H9 (cell line): ENCODE measurements at regions not wholly inside any gene's neighbourhood (a gene's known extent, or its start where the extent isn't known, plus 50 kb on each side); places are given as distances from the start of the nearest gene placed in this dataset.

Experiments
- DNase-seq: peaks from one replicate; pipeline ENCODE4 v3.0.0-alpha.2; 2017
- H2AFZ ChIP-seq: one replicate; pipeline ENCODE4 v1.6.1; 2013; ENCODE audit warnings: mild to moderate bottlenecking, low read length, control low read depth, moderate library complexity
- H2AK5ac ChIP-seq: 2 replicates; pipeline ENCODE4 v1.6.1; 2013; ENCODE audit warnings: low read length, control low read depth, mixed read lengths; ENCODE audit not compliant: insufficient read length
- H2BK120ac ChIP-seq: one replicate; pipeline ENCODE4 v1.6.1; 2013; ENCODE audit warnings: low read depth, mild to moderate bottlenecking, low read length, control low read depth, inconsistent platforms; ENCODE audit not compliant: poor library complexity, severe bottlenecking
- H2BK12ac ChIP-seq: 2 replicates; pipeline ENCODE4 v1.6.1; 2013; ENCODE audit warnings: low read length, control low read depth, mixed read lengths, low read depth; ENCODE audit not compliant: insufficient read length
- H2BK15ac ChIP-seq: 2 replicates; pipeline ENCODE4 v1.6.1; 2013; ENCODE audit warnings: low read depth, low read length, control low read depth
- H2BK20ac ChIP-seq: one replicate; pipeline ENCODE4 v1.6.1; 2013; ENCODE audit warnings: low read depth, mild to moderate bottlenecking, low read length, control low read depth, inconsistent platforms; ENCODE audit not compliant: poor library complexity, severe bottlenecking
- H2BK5ac ChIP-seq: 2 replicates; pipeline ENCODE4 v1.6.1; 2013; ENCODE audit warnings: low read length, control low read depth, mixed read lengths; ENCODE audit not compliant: insufficient read length
- H3K14ac ChIP-seq: 2 replicates; pipeline ENCODE4 v1.6.1; 2013; ENCODE audit warnings: low read length, control low read depth; ENCODE audit not compliant: insufficient read depth
- H3K18ac ChIP-seq: 2 replicates; pipeline ENCODE4 v1.6.1; 2013; ENCODE audit warnings: low read depth, mild to moderate bottlenecking, mixed read lengths, low read length, control low read depth; ENCODE audit not compliant: insufficient read length
- H3K23ac ChIP-seq: 2 replicates; pipeline ENCODE4 v1.6.1; 2013; ENCODE audit warnings: low read length, control low read depth, mixed read lengths, low read depth; ENCODE audit not compliant: insufficient read length
- H3K23me2 ChIP-seq: 2 replicates; pipeline ENCODE4 v1.6.1; 2013; ENCODE audit warnings: low read depth, mild to moderate bottlenecking, mixed read lengths, low read length, control low read depth; ENCODE audit not compliant: insufficient read length, poor library complexity, severe bottlenecking
- H3K27ac ChIP-seq: 2 replicates; pipeline ENCODE4 v1.5.1; 2013; ENCODE audit warnings: low read length, control low read depth, mixed read lengths, low read depth; ENCODE audit not compliant: insufficient read length
- H3K27me3 ChIP-seq: 2 replicates; pipeline ENCODE4 v1.6.1; 2013; ENCODE audit warnings: low read length, control low read depth, inconsistent platforms; ENCODE audit not compliant: insufficient read depth
- H3K4ac ChIP-seq: 2 replicates; pipeline ENCODE4 v1.6.1; 2013; ENCODE audit warnings: low read depth, mild to moderate bottlenecking, control low read depth, inconsistent platforms, low read length, moderate library complexity
- H3K4me1 ChIP-seq: 2 replicates; pipeline ENCODE4 v1.6.1; 2013; ENCODE audit warnings: low read length, control low read depth, inconsistent platforms; ENCODE audit not compliant: insufficient read depth
- H3K4me2 ChIP-seq: 2 replicates; pipeline ENCODE4 v1.6.1; 2013; ENCODE audit warnings: low read length, control low read depth, mixed read lengths; ENCODE audit not compliant: insufficient read length, insufficient read depth
- H3K56ac ChIP-seq: 2 replicates; pipeline ENCODE4 v1.6.1; 2013; ENCODE audit warnings: low read depth, mild to moderate bottlenecking, mixed read lengths, low read length, control low read depth; ENCODE audit not compliant: insufficient read length
- H3K79me1 ChIP-seq: 2 replicates; pipeline ENCODE4 v1.6.1; 2013; ENCODE audit warnings: low read depth, mild to moderate bottlenecking, moderate library complexity, low read length, control low read depth, inconsistent platforms; ENCODE audit not compliant: insufficient read depth, poor library complexity, severe bottlenecking
- H3K79me2 ChIP-seq: 2 replicates; pipeline ENCODE4 v1.6.1; 2013; ENCODE audit warnings: low read length, control low read depth, inconsistent platforms; ENCODE audit not compliant: insufficient read depth
- H3K9ac ChIP-seq: 2 replicates; pipeline ENCODE4 v1.6.1; 2013; ENCODE audit warnings: low read length, control low read depth, mixed read lengths; ENCODE audit not compliant: insufficient read length; ENCODE audit errors: extremely low read depth
- H3K9me3 ChIP-seq: one replicate; pipeline ENCODE4 v1.6.1; 2013; ENCODE audit warnings: low read depth, low read length, inconsistent platforms; ENCODE audit not compliant: control insufficient read depth
- H3T11ph ChIP-seq: one replicate; pipeline ENCODE4 v1.6.1; 2013; ENCODE audit warnings: mild to moderate bottlenecking, low read length, control low read depth, inconsistent platforms
- H4K20me1 ChIP-seq: one replicate; pipeline ENCODE4 v1.6.1; 2013; ENCODE audit not compliant: control insufficient read depth, insufficient read length, insufficient read depth
- H4K5ac ChIP-seq: 2 replicates; pipeline ENCODE4 v1.6.1; 2013; ENCODE audit warnings: low read depth, mild to moderate bottlenecking, mixed read lengths, low read length, control low read depth; ENCODE audit not compliant: insufficient read length
- H4K8ac ChIP-seq: replicated peaks from 2 replicates; pipeline ENCODE4 v1.6.1; 2013; ENCODE audit warnings: low read length, control low read depth, mixed read lengths, low read depth; ENCODE audit not compliant: insufficient read length
- H4K91ac ChIP-seq: 2 replicates; pipeline ENCODE4 v1.6.1; 2013; ENCODE audit warnings: low read depth, mild to moderate bottlenecking, moderate library complexity, mixed read lengths, low read length, control low read depth; ENCODE audit not compliant: insufficient read length
- H3K27ac Mint-ChIP-seq, 3 experiments: 2 replicates in 2 of 3; 3 replicates in 1 of 3; pipeline ENCODE4 v1.8.0; 2020 to 2021; ENCODE audit warnings: mixed read lengths in 3 of 3, mild to moderate bottlenecking in 1 of 3, moderate library complexity in 1 of 3
- H3K27me3 Mint-ChIP-seq: 2 replicates; pipeline ENCODE4 v1.8.0; 2021; ENCODE audit warnings: low read depth, mild to moderate bottlenecking, moderate library complexity, mixed read lengths
- H3K36me3 Mint-ChIP-seq, 3 experiments: 2 replicates in 2 of 3; 3 replicates in 1 of 3; pipeline ENCODE4 v1.8.0; 2020 to 2021; ENCODE audit warnings: low read depth in 3 of 3, mixed read lengths in 3 of 3; ENCODE audit not compliant: insufficient read depth in 1 of 3
- H3K4me1 Mint-ChIP-seq, 2 experiments: 2 replicates each; pipeline ENCODE4 v1.8.0; 2020; ENCODE audit warnings: mixed read lengths in 2 of 2
- H3K4me3 Mint-ChIP-seq, 2 experiments: 2 replicates in 1 of 2; 3 replicates in 1 of 2; pipeline ENCODE4 v1.8.0; 2020 to 2021; ENCODE audit warnings: mild to moderate bottlenecking in 2 of 2, mixed read lengths in 2 of 2, moderate library complexity in 1 of 2
- H3K9me3 Mint-ChIP-seq, 2 experiments: 2 replicates in 1 of 2; 3 replicates in 1 of 2; pipeline ENCODE4 v1.8.0; 2020; ENCODE audit warnings: mild to moderate bottlenecking in 2 of 2, mixed read lengths in 2 of 2, moderate library complexity in 1 of 2
- WGBS: extraction: QIAGEN DNeasy Blood & Tissue Kit; methylation state at CpG from one replicate; pipeline ENCODE4 v1.1.7; 2013; ENCODE audit warnings: missing lambda C conversion rate, low lambda C conversion rate, mixed read lengths; ENCODE audit not compliant: insufficient read length; ENCODE audit errors: extremely low coverage; 5-methylcytosine and 5-hydroxymethylcytosine counted together
- TF ChIP-seq, protein P1 (sequence below): fragments of 200-600 bp; sonication (generic); conservative IDR thresholded peaks from 3 replicates; pipeline ENCODE4 v1.8.0; 2021; ENCODE audit warnings: antibody characterized with exemption, mild to moderate bottlenecking

DNA sequence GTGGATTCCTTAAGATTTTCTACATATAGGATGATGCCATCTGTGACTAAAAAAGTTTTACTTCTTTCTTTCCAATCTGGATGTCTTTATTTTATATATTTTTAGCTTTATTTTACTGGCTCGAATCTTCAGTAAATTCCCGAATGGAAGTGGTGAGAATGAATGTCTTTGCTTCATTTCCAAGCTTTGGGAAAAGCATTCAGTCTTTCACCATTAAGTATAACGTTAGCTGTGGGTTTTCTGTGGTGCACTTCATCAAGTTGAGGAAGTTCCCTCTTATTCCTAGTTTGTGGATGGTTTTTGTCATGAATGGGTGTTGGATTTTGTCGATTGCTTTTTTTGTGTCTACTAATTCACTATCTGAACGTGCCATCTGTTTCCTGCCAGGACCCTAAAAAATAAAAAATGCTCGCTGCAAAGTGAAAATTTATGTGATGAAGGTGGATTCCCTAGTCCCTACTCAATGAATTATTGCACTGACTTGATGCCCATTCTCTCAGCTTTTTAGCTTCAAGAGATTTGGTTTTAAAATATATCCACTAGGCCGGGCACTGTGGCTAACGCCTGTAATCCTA, 90.2 kb upstream of the CARD11 start:
- Histone ChIP-seq H3K56ac (no peak overlapping the region), H3K4me1 (no peaks in the 10 kb centered on the region; the same call in 1 of the 2 replicates), H3K79me1 (no peaks in the 10 kb centered on the region), H4K91ac (no peak overlapping the region), H2BK20ac (no peak overlapping the region), H3K23me2 (peaks cover 3% of the 10 kb centered on the region), H4K8ac (no peak overlapping the region), H2AK5ac (no peak overlapping the region), H2BK12ac (no peak overlapping the region), H3K79me2 (no peaks in the 10 kb centered on the region), H3K27ac (no peak overlapping the region), H3K9me3 (no peaks in the 10 kb centered on the region), H3T11ph (no peak overlapping the region), H2BK5ac (no peak overlapping the region), H3K9ac (no peak overlapping the region), H3K18ac (no peak overlapping the region), H3K23ac (no peak overlapping the region), H3K14ac (no peak overlapping the region), H2BK120ac (no peak overlapping the region), H2AFZ (no peak overlapping the region), H3K4me2 (no peak overlapping the region), H3K4ac (no peak overlapping the region), H3K27me3 (no peaks in the 10 kb centered on the region), H4K20me1 (no peaks in the 10 kb centered on the region), H2BK15ac (no peak overlapping the region), H4K5ac (no peak overlapping the region)
- WGBS: no CpG with 5 or more reads among the region's 8 CpGs
- Mint-ChIP-seq H3K36me3 (no peaks in the 10 kb centered on the region), H3K27me3 (peaks cover 1% of the 10 kb centered on the region), H3K4me1 (peaks cover 19% of the 10 kb centered on the region in 2 experiments), H3K27ac (no peak overlapping the region), H3K4me3 (no peak overlapping the region), H3K9me3 (no peaks in the 10 kb centered on the region; a peak in 1 of 5 replicates)
- TF ChIP-seq, protein P1, sequence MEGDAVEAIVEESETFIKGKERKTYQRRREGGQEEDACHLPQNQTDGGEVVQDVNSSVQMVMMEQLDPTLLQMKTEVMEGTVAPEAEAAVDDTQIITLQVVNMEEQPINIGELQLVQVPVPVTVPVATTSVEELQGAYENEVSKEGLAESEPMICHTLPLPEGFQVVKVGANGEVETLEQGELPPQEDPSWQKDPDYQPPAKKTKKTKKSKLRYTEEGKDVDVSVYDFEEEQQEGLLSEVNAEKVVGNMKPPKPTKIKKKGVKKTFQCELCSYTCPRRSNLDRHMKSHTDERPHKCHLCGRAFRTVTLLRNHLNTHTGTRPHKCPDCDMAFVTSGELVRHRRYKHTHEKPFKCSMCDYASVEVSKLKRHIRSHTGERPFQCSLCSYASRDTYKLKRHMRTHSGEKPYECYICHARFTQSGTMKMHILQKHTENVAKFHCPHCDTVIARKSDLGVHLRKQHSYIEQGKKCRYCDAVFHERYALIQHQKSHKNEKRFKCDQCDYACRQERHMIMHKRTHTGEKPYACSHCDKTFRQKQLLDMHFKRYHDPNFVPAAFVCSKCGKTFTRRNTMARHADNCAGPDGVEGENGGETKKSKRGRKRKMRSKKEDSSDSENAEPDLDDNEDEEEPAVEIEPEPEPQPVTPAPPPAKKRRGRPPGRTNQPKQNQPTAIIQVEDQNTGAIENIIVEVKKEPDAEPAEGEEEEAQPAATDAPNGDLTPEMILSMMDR: no peak
- no peak for DNase-seq
